ENCODE measurements at regions not wholly inside any gene's neighbourhood (a gene's known extent, or its start where the extent isn't known, plus 50 kb on each side); places are given as distances from the start of the nearest gene placed in this dataset.

- TF ChIP-seq CTCF (IDR thresholded peaks at IDR 0.05) (no peak), POLR2AphosphoS5 (IDR thresholded peaks at IDR 0.05) (no peak)
Observed at GRCh38 chr12:84644908-84645307, 267.7 kb downstream of the SLC6A15 start.

All from upper lobe of left lung (tissue), 4 donors.